ENCODE measurements at regions not wholly inside any gene's neighbourhood (a gene's known extent, or its start where the extent isn't known, plus 50 kb on each side); places are given as distances from the start of the nearest gene placed in this dataset.

- Histone ChIP-seq H3K9ac (ENCODE audit: low read length in 3 of 3) (no peak overlapping the region), H3K27me3 (ENCODE audit: control insufficient read depth, insufficient read depth, low read length) (no peaks in the 10 kb centered on the region), H3K4me1 (ENCODE audit: control insufficient read depth in 2 of 3, insufficient read depth in 2 of 3, low read depth in 1 of 3, low read length in 3 of 3) (no peaks in the 10 kb centered on the region), H3K27ac (ENCODE audit: low read depth in 2 of 2, low read length in 2 of 2) (no peak overlapping the region), H3K4me3 (ENCODE audit: low read length in 3 of 3) (no peak overlapping the region), H3K9me3 (ENCODE audit: control insufficient read depth in 2 of 3, insufficient read depth in 1 of 3, low read length in 3 of 3) (no peaks in the 10 kb centered on the region), H3K36me3 (ENCODE audit: control insufficient read depth in 2 of 3, insufficient read depth in 3 of 3, low read length in 3 of 3) (no peaks in the 10 kb centered on the region)
- DNase-seq (no peak), FAIRE-seq (no peak)
- intact Hi-C loops (cut with DNase I) = no loop called here
- TF ChIP-seq, protein P1, sequence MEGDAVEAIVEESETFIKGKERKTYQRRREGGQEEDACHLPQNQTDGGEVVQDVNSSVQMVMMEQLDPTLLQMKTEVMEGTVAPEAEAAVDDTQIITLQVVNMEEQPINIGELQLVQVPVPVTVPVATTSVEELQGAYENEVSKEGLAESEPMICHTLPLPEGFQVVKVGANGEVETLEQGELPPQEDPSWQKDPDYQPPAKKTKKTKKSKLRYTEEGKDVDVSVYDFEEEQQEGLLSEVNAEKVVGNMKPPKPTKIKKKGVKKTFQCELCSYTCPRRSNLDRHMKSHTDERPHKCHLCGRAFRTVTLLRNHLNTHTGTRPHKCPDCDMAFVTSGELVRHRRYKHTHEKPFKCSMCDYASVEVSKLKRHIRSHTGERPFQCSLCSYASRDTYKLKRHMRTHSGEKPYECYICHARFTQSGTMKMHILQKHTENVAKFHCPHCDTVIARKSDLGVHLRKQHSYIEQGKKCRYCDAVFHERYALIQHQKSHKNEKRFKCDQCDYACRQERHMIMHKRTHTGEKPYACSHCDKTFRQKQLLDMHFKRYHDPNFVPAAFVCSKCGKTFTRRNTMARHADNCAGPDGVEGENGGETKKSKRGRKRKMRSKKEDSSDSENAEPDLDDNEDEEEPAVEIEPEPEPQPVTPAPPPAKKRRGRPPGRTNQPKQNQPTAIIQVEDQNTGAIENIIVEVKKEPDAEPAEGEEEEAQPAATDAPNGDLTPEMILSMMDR (IDR thresholded peaks at IDR 0.05; ENCODE audit: borderline replicate concordance, extremely low read depth, insufficient read depth) = no peak
Observed at GRCh38 chrX:126719208-126719607, 100.3 kb upstream of the PRR32 start.

DNA sequence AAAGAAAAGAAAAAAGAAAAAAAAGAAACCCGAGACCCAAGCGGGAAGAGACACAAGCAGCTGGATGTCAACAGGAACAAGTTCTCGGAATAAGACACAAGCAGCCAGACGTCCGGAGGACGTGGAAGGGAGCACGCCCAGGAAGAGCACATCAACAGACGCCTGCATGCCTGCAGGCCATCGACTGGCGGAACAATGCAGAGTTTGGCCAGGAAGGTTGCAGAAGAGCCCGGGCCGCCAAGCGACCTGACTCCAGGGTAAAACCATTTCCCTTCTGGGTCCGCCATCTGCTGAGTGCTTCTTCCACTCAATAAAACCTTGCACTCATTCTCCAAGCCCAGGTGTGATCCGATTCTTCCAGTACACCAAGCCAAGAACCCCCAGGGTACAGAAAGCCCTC, 95.6 kb upstream of the PRR32 start:
- no peaks in the 10 kb centered on the region for H3K36me3 ChIP-seq (ENCODE audit: control insufficient read depth in 2 of 3, insufficient read depth in 3 of 3, low read length in 3 of 3)
- H3K9me3 ChIP-seq (ENCODE audit: control insufficient read depth in 2 of 3, insufficient read depth in 1 of 3, low read length in 3 of 3) = no peaks in the 10 kb centered on the region
- no peaks in the 10 kb centered on the region for H3K4me1 ChIP-seq (ENCODE audit: control insufficient read depth in 2 of 3, insufficient read depth in 2 of 3, low read depth in 1 of 3, low read length in 3 of 3)
- TF ChIP-seq, protein P1 (IDR thresholded peaks at IDR 0.05; ENCODE audit: borderline replicate concordance, extremely low read depth, insufficient read depth) = no peak
- no peaks in the 10 kb centered on the region for H3K27me3 ChIP-seq (ENCODE audit: control insufficient read depth, insufficient read depth, low read length)
- no peak for DNase-seq
- H3K27ac ChIP-seq (ENCODE audit: low read depth in 2 of 2, low read length in 2 of 2) = no peak overlapping the region
- no peak overlapping the region for H3K9ac ChIP-seq (ENCODE audit: low read length in 3 of 3)
- H3K4me3 ChIP-seq (ENCODE audit: low read length in 3 of 3) = no peak overlapping the region
- intact Hi-C loops (cut with DNase I) = no loop called here
- no peak for FAIRE-seq

- Histone ChIP-seq H3K27ac (ENCODE audit: low read depth in 2 of 2, low read length in 2 of 2) (no peak overlapping the region), H3K9me3 (ENCODE audit: control insufficient read depth in 2 of 3, insufficient read depth in 1 of 3, low read length in 3 of 3) (no peaks in the 10 kb centered on the region), H3K9ac (ENCODE audit: low read length in 3 of 3) (no peak overlapping the region), H3K4me1 (ENCODE audit: control insufficient read depth in 2 of 3, insufficient read depth in 2 of 3, low read depth in 1 of 3, low read length in 3 of 3) (no peaks in the 10 kb centered on the region), H3K36me3 (ENCODE audit: control insufficient read depth in 2 of 3, insufficient read depth in 3 of 3, low read length in 3 of 3) (no peaks in the 10 kb centered on the region), H3K27me3 (ENCODE audit: control insufficient read depth, insufficient read depth, low read length) (no peaks in the 10 kb centered on the region), H3K4me3 (ENCODE audit: low read length in 3 of 3) (no peak overlapping the region)
- no peak for DNase-seq
- intact Hi-C loops (cut with DNase I) = no loop called here
- TF ChIP-seq, protein P1 (IDR thresholded peaks at IDR 0.05; ENCODE audit: borderline replicate concordance, extremely low read depth, insufficient read depth) = no peak
- no peak for FAIRE-seq
Observed at GRCh38 chrX:126733874-126734273, 85.7 kb upstream of the PRR32 start.
